Liver (tissue), 7 donors: ENCODE measurements at regions not wholly inside any gene's neighbourhood (a gene's known extent, or its start where the extent isn't known, plus 50 kb on each side); places are given as distances from the start of the nearest gene placed in this dataset.

Experiments used
- DNase-seq: peaks from one replicate; pipeline ENCODE4 v3.0.0-alpha.2; 2017; ENCODE audit warnings: low spot score
- H3K27ac ChIP-seq, 2 donors: one replicate each; pipeline ENCODE4 v1.7.0; 2013; ENCODE audit warnings: inconsistent platforms in 2 of 2, low read length in 2 of 2, control low read depth in 1 of 2, low read depth in 1 of 2, mild to moderate bottlenecking in 1 of 2
- H3K27me3 ChIP-seq, 4 donors: one replicate each; pipeline versions ENCODE4 v1.6.1 to v1.7.0; 2013; ENCODE audit warnings: low read length in 3 of 4, inconsistent platforms in 1 of 4, mild to moderate bottlenecking in 1 of 4, moderate library complexity in 1 of 4; ENCODE audit not compliant: control insufficient read depth in 4 of 4, insufficient read depth in 4 of 4
- H3K36me3 ChIP-seq, 4 donors: one replicate each; pipeline versions ENCODE4 v1.6.1 to v1.7.0; 2013; ENCODE audit warnings: low read length in 3 of 4, mild to moderate bottlenecking in 3 of 4, low read depth in 1 of 4, moderate library complexity in 1 of 4; ENCODE audit not compliant: control insufficient read depth in 4 of 4, insufficient read depth in 3 of 4
- H3K4me1 ChIP-seq, 4 donors: one replicate each; pipeline versions ENCODE4 v1.6.1 to v1.7.0; 2013; ENCODE audit warnings: low read length in 3 of 4, mild to moderate bottlenecking in 3 of 4, moderate library complexity in 1 of 4; ENCODE audit not compliant: control insufficient read depth in 4 of 4, insufficient read depth in 4 of 4
- H3K4me3 ChIP-seq, 3 donors: one replicate each; pipeline versions ENCODE4 v1.6.1 to v1.7.0; 2013; ENCODE audit warnings: low read length in 3 of 3, control low read depth in 1 of 3, low read depth in 1 of 3, mild to moderate bottlenecking in 1 of 3
- H3K9ac ChIP-seq, 2 donors: one replicate each; pipeline ENCODE4 v1.7.0; 2013; ENCODE audit warnings: low read length in 2 of 2, mild to moderate bottlenecking in 2 of 2, moderate library complexity in 2 of 2, control low read depth in 1 of 2, low read depth in 1 of 2
- H3K9me3 ChIP-seq, 4 donors: one replicate each; pipeline versions ENCODE4 v1.6.1 to v1.7.0; 2013; ENCODE audit warnings: low read length in 3 of 4; ENCODE audit not compliant: control insufficient read depth in 4 of 4
- EGR1 ChIP-seq, 2 donors: IDR thresholded peaks; 2 replicates each; pipeline ENCODE4 v1.6.1; 2016 to 2018; ENCODE audit warnings: antibody characterized with exemption in 2 of 2, low read depth in 2 of 2
- FOXA2 ChIP-seq: IDR thresholded peaks from 2 replicates; pipeline ENCODE4 v1.6.1; 2016; ENCODE audit warnings: antibody characterized with exemption
- GABPA ChIP-seq, 2 donors: IDR thresholded peaks in 1 of 2; conservative IDR thresholded peaks in 1 of 2; 2 replicates each; pipeline ENCODE4 v1.6.1; 2016; ENCODE audit warnings: antibody characterized with exemption in 2 of 2, mild to moderate bottlenecking in 1 of 2, moderate library complexity in 1 of 2
- HNF4G ChIP-seq: IDR thresholded peaks from 2 replicates; pipeline ENCODE4 v1.6.1; 2016; ENCODE audit warnings: antibody characterized with exemption
- JUND ChIP-seq, 2 donors: IDR thresholded peaks; 2 replicates each; pipeline ENCODE4 v1.6.1; 2016; ENCODE audit warnings: antibody characterized with exemption in 2 of 2
- REST ChIP-seq: IDR thresholded peaks from 2 replicates; pipeline ENCODE4 v1.6.1; 2016; ENCODE audit warnings: antibody characterized with exemption, mild to moderate bottlenecking
- ZBTB33 ChIP-seq: IDR thresholded peaks from 2 replicates; pipeline ENCODE4 v1.6.1; 2016; ENCODE audit warnings: antibody characterized with exemption
- WGBS: extraction: QIAGEN DNeasy Blood & Tissue Kit; methylation state at CpG from one replicate; pipeline ENCODE4 v1.1.7; 2013; 5-methylcytosine and 5-hydroxymethylcytosine counted together
- donor health status: healthy.
- donor health status: healthy.
- donor health status: healthy.
- donor health status: healthy.

GRCh38 chr6:19759117-19759880, 77.9 kb upstream of the ID4 start:
- H3K4me3 ChIP-seq: no peak overlapping the region
- 84% methylated on average over 3 of the region's 3 CpGs for WGBS
- H3K36me3 ChIP-seq: no peaks in the 10 kb centered on the region
- DNase-seq: no peak
- H3K27me3 ChIP-seq: no peaks in the 10 kb centered on the region
- H3K27ac ChIP-seq: no peak overlapping the region
- no peaks in the 10 kb centered on the region for H3K9me3 ChIP-seq
- TF ChIP-seq REST (no peak), GABPA (IDR thresholded peaks at IDR 0.05 in 1 of 2, conservative IDR thresholded peaks at IDR 0.05 in 1 of 2) (no peak), FOXA2 (no peak), EGR1 (IDR thresholded peaks at IDR 0.05; ENCODE audit: low read depth in 2 of 2) (no peak), HNF4G (no peak), ZBTB33 (no peak)
- no peaks in the 10 kb centered on the region for H3K4me1 ChIP-seq
- no peak overlapping the region for H3K9ac ChIP-seq

GRCh38 chr6:19761121-19761520, 76.0 kb upstream of the ID4 start:
- no peak for TF ChIP-seq REST
- no peak for TF ChIP-seq EGR1 (IDR thresholded peaks at IDR 0.05; ENCODE audit: low read depth in 2 of 2)
- TF ChIP-seq ZBTB33: no peak
- TF ChIP-seq JUND (IDR thresholded peaks at IDR 0.05): no peak
- H3K27me3 ChIP-seq: no peaks in the 10 kb centered on the region
- WGBS: 81% methylated on average over 1 of the region's 1 CpG
- H3K4me3 ChIP-seq: no peak overlapping the region
- no peaks in the 10 kb centered on the region for H3K9me3 ChIP-seq
- no peak for DNase-seq
- H3K4me1 ChIP-seq: no peaks in the 10 kb centered on the region
- H3K36me3 ChIP-seq: no peaks in the 10 kb centered on the region
- no peak overlapping the region for H3K27ac ChIP-seq
- H3K9ac ChIP-seq: no peak overlapping the region
